HG02571 (cell line): ENCODE measurements at regions not wholly inside any gene's neighbourhood (a gene's known extent, or its start where the extent isn't known, plus 50 kb on each side); places are given as distances from the start of the nearest gene placed in this dataset.

ENCODE experiments used
- ATAC-seq: cut with Tn5 transposase; IDR thresholded peaks from one replicate; pipeline ENCODE4 v1.9.1; 2021; ENCODE audit warnings: mild to moderate bottlenecking, moderate library complexity; ENCODE audit not compliant: unreplicated experiment

GRCh38 chr7:16975712-16976111 lies 93.9 kb upstream of the AGR3 start:
- no peak for ATAC-seq

GRCh38 chr7:16978358-16979244 lies 96.8 kb upstream of the AGR3 start:
- ATAC-seq = no peak

GRCh38 chr7:16980539-16980938 lies 98.8 kb upstream of the AGR3 start:
- ATAC-seq = no peak

- ATAC-seq = no peak
Measured at GRCh38 chr7:16982640-16983350, 101.0 kb upstream of the AGR3 start.

DNA sequence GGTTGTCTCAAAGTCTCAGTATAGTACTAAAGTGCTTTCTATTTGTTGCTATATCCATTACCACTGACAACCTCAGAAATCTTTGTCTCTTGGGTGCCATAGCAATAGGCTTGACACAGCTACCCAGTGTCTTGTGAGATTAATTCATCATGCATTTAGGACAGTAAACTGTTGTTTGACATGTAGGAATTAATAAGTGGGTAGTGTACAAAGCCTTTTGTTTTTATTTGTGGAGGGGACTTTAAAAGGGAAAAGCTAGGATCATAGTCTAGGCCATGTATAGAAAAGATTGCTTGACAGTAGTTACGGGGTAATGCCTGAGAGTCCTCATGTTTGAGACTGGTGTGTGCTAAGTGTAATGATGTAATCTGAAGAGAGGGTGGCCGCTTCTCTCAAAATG lies 102.6 kb upstream of the AGR3 start:
- ATAC-seq = no peak

DNA sequence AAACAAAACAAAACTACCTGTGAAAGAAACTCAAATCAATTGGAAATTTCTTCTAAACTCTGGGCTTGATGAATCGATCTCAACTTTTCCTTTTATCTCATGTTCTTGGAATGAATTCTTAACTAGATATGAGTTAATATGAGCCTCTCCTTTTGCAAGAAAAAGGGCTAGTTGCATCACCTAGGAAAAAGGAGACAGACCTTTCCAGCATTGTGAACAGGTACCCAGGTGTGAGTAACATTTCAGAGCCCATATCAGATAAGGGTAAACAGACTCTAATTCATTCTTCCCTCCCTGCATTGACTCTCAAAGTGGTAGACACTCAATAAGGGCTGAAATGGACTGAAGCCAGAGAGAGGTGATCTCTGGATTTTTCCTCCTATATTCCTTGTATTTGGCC lies 103.8 kb upstream of the AGR3 start:
- no peak for ATAC-seq

DNA sequence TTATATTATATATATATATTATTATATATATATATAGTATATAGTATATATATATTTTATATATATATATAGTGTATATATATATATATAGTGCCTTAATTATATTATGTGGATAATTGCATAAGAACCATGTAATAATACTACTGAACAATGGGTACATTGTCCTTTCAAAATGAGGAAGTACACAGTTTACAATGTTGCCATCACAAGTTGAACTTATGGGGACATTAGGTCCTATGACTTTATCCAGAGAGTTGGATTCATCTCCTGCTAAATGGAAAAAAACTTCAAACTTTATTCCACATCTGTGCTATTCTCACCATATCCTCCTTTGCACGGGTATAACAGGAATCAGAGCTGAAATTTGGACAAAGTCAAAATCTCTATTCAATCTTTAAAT lies 105.0 kb upstream of the AGR3 start:
- ATAC-seq = no peak

DNA sequence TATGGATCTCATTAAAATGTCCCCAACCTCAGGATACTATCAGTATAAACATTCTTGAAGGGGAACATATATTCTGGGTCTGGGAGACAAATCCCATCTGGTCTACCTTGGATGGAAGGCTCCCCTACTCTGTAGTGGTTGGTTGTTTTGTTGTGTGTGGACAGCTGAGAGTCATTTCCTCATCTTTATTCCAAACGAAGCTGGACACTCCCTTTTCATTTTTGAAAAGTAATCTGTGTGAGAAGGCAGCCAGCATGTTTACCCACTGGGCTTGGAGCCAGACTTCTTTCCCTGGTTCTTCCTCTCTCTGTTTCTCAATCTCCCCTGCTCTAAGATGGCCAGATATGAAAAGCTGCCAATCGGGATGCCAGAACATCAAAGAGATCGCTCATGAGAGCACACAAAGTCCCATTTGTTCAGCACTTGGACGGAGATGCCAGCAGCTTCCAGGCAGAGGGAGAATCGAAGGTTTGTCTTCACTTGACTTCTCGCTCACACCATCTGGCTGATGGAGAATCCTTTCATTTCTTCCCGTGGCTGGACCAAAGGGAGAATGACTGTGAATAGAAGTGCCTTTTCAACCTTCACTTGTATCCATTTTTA lies 108.1 kb upstream of the AGR3 start:
- ATAC-seq = no peak

- ATAC-seq = no peak
Measured at GRCh38 chr7:16991551-16991950, 109.8 kb upstream of the AGR3 start.

DNA sequence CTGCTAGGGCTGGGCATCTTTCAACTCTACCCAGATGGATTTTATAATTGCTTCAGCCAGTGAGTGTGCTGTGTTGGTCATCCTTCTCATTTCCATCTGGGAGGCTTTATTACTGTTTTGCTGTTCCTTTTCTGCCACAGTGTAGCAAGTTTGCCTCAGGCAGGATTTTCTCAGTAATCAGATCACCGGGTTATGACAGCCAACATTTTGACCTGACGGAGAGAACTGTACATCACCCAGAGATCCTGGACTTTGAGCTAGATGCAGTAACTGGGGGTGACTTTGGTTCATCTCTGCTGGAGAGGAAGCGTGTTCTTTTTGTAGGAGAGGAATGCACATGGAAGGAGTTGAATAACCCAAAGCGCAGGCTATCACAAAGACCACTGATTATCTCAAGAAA lies 111.8 kb upstream of the AGR3 start:
- ATAC-seq = no peak

- ATAC-seq = no peak
Measured at GRCh38 chr7:16998481-16999051, 116.8 kb upstream of the AGR3 start.

GRCh38 chr7:16999541-17000267 lies 117.9 kb upstream of the AGR3 start:
- ATAC-seq = no peak

GRCh38 chr7:17005271-17005670 lies 123.5 kb upstream of the AGR3 start:
- ATAC-seq = no peak

- no peak for ATAC-seq
Measured at GRCh38 chr7:17007841-17008240, 126.1 kb upstream of the AGR3 start.

- no peak for ATAC-seq
Measured at GRCh38 chr7:17009007-17009719, 127.4 kb upstream of the AGR3 start.

DNA sequence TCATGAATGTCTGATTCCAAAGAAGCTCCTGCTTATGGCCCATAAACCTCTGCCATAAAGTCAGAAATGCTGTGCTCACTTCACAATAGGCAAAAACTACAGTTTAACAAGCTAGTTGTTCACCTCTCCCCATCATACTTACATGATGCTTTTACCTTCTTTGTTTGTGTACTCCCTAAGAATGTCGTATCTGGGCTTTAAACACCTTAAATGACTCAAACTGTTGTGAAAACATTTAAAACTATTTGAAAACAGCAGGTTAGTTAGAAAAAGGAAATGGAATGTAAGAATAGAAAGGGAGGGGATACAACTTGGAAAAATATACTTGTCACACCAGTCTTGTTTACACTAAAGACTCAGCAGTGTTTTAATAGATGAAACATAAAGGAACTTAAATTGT lies 128.2 kb upstream of the AGR3 start:
- no peak for ATAC-seq

DNA sequence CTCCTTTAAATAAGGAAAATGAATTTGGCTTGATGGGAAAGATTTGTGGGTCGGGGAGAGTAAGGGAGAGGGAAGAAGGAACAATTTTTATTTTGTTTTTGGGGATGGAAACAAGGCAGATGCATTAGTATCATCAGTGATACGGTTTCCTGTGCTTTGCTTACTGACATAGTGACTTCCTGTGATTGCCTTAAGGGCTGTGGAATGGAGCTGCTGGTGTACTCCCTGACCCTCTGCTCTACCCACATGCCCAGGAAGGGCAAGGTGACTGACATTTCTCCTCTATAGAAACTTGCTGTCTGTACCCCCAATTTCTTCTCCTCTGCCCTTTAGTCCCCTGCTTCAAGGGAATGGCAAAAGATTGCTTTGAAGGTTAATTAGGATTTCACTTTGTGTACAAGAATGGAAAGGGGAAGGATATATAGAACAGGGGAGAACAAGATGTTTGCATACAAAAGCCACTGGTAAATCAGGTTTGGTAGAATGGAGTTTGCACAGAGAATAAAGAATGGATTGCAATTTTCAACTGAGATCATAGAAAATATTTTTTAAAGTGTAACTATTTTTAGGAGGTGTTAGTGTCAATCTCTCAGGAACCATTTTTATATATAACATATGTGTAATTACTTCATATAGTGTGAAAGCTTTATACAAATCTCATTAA lies 129.0 kb upstream of the AGR3 start:
- ATAC-seq = no peak

DNA sequence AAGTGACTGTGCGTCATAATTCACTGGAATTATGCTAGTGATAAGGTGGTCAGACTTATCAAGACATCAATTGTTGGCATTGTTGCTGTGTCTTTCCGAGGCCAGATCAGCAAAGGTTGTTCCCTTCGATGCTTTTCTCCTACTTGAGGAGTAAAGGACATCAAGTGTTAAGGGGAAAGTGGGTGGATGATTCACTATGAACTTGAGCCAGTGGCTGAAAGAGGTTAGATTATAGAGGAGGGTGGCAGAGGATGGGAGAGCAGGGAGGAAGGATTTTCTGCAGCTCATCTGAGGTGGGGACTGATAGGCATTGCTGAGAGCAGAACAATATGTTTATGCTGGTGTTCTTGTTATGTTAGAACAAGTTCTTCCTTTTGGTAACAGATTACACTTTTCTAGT lies 131.4 kb upstream of the AGR3 start:
- no peak for ATAC-seq

- ATAC-seq = no peak
Measured at GRCh38 chr7:17014686-17015085, 132.9 kb upstream of the AGR3 start.

GRCh38 chr7:17015598-17016031 lies 133.8 kb upstream of the AGR3 start:
- ATAC-seq = no peak
